Coronary artery (tissue), 2 donors: ENCODE measurements at regions not wholly inside any gene's neighbourhood (a gene's known extent, or its start where the extent isn't known, plus 50 kb on each side); places are given as distances from the start of the nearest gene placed in this dataset.
A peak's percentile ranks its signal among the peaks of the same experiment; 100 is the strongest.

Experiments
- DNase-seq: peaks from one replicate; pipeline ENCODE4 v3.0.0-alpha.2; 2017; ENCODE audit warnings: low spot score
- H3K27ac ChIP-seq, 2 donors: fragments of 200-600 bp; sonication (generic); one replicate each; pipeline ENCODE4 v1.5.1; 2016 to 2019
- H3K4me3 ChIP-seq: fragments of 200-600 bp; sonication (generic); 2 replicates; pipeline ENCODE4 v1.5.1; 2016; ENCODE audit warnings: mild to moderate bottlenecking, moderate library complexity
- CTCF ChIP-seq: fragments of 200-600 bp; sonication (generic); IDR thresholded peaks from one replicate; pipeline ENCODE4 v1.5.1; 2019; ENCODE audit warnings: antibody characterized with exemption

GRCh38 chr2:76270096-76270710 is 559.5 kb upstream of the GCFC2 start:
- Histone ChIP-seq H3K4me3 (no peak overlapping the region), H3K27ac (no peak overlapping the region)
- no peak for TF ChIP-seq CTCF
- no peak for DNase-seq

GRCh38 chr2:76268902-76269620 is 558.3 kb upstream of the GCFC2 start:
- no peak overlapping the region for H3K27ac ChIP-seq
- TF ChIP-seq CTCF, result no peak
- no peak for DNase-seq
- peak overlapping the region; percentile 23 for H3K4me3 ChIP-seq

- peak overlapping the region; percentile 23 for H3K4me3 ChIP-seq
- TF ChIP-seq CTCF, result no peak
- DNase-seq, result no peak
- H3K27ac ChIP-seq, result no peak overlapping the region
Observed at GRCh38 chr2:76268484-76268883, 557.8 kb upstream of the GCFC2 start.

GRCh38 chr2:76257802-76258201 is 547.1 kb upstream of the GCFC2 start:
- no peak overlapping the region for H3K4me3 ChIP-seq
- TF ChIP-seq CTCF, result no peak
- DNase-seq, result no peak
- H3K27ac ChIP-seq, result no peak overlapping the region

GRCh38 chr2:76256458-76257088 is 545.9 kb upstream of the GCFC2 start:
- no peak overlapping the region for H3K4me3 ChIP-seq
- no peak overlapping the region for H3K27ac ChIP-seq
- no peak for DNase-seq
- TF ChIP-seq CTCF, result no peak

GRCh38 chr2:76252704-76253103 is 542.0 kb upstream of the GCFC2 start:
- DNase-seq, result no peak
- Histone ChIP-seq H3K4me3 (no peak overlapping the region), H3K27ac (no peak overlapping the region)
- TF ChIP-seq CTCF, result no peak
